ENCODE measurements at regions not wholly inside any gene's neighbourhood (a gene's known extent, or its start where the extent isn't known, plus 50 kb on each side); places are given as distances from the start of the nearest gene placed in this dataset.

DNA sequence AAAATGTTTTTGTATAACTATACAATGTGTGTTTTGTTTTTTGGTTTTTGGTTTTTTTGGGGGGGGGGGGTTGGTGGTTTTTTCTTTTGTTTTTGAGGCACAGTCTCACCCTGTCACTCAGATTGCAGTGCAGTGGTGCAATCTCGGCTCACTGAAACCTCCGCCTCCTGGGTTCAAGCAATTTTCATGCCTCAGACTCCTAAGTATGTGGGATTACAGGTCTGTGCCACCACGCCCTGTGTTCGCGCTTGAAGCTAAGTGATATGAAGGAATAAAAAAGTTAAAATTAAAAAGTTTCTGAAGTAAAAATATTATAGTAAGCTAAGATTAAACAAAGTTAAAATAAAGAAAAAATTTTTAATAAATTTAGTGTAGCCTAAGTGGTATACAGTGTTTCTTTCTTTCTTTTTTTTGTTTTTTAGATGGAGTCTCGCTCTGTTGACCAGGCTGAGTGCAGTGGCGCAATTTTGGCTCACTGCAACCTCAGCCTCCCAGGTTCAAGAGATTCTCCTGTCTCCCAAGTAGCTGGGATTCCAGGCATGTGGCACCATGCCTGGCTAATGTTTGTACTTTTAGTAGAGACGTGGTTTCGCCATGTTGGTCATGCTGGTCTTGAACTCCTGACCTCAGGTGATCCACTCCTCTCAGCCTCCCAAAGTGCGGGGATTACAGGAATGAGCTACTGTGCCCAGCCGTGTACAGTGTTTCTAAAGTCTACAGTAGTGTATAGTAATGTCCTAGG, 53.9 kb upstream of the TEX55 start:
- H3K36me3 ChIP-seq (ENCODE audit: control insufficient read depth in 2 of 3, insufficient read depth in 3 of 3, low read length in 3 of 3): no peaks in the 10 kb centered on the region
- ATAC-seq: no peak

DNA sequence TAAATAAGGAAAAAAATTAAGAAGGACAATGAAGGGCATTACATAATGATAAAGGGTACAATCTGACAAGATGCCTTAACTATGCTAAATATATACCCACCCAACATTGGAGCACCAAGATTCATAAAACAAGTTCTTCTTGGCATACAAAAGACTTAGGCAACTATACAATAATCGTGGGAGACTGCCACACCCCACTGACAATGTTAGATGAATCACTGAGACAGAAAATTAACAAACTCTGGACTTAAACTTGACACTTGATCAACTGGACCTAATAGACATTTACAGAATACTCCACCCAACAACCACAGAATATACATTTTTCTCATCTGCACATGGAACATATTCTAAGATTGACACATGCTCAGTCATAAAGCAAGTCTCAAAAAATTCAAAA, 53.2 kb upstream of the IGSF11 start:
- H3K27me3 ChIP-seq (ENCODE audit: control insufficient read depth in 2 of 2, insufficient read depth in 2 of 2, low read length in 2 of 2): no peaks in the 10 kb centered on the region
- H3K27ac ChIP-seq (ENCODE audit: low read depth, low read length): no peak overlapping the region
- H3K4me3 Mint-ChIP-seq: no peak overlapping the region
- no peaks in the 10 kb centered on the region for H3K4me1 Mint-ChIP-seq
- ChIA-PET POLR2A (interaction anchor here (0.6 kb wide), 1 partner anchor 202 kb away, joined by 3 read pairs; no protein-coding TSS in a partner anchor), CTCF (interaction anchor here (3.5 kb wide), 1 partner anchor 204 kb away, joined by 23 read pairs; no protein-coding TSS in a partner anchor)
- no peak overlapping the region for H3K4me3 ChIP-seq (ENCODE audit: low read length)
- H3K4me1 ChIP-seq (ENCODE audit: control insufficient read depth in 2 of 2, insufficient read depth in 2 of 2, low read length in 2 of 2): no peaks in the 10 kb centered on the region
- H3K36me3 Mint-ChIP-seq: peaks cover 0 to 5% (median 0%) of the 10 kb centered on the region in 5 donors
- H3K36me3 ChIP-seq (ENCODE audit: control insufficient read depth in 2 of 3, insufficient read depth in 3 of 3, low read length in 3 of 3): no peaks in the 10 kb centered on the region
- peaks cover 0 to 18% (median 9%) of the 10 kb centered on the region in 5 donors for H3K27me3 Mint-ChIP-seq
- no peaks in the 10 kb centered on the region for H3K9me3 Mint-ChIP-seq
- DNase-seq (no peak), ATAC-seq (no peak)
- intact Hi-C loops (cut with micrococcal nuclease): no loop called here
- H3K27ac Mint-ChIP-seq: no peak overlapping the region
- no peaks in the 10 kb centered on the region for H3K9me3 ChIP-seq (ENCODE audit: control insufficient read depth in 2 of 3, low read length in 3 of 3)

More for the DNA sequence above, 53.9 kb upstream of the TEX55 start:
- no peak overlapping the region for H3K27ac Mint-ChIP-seq
- no peaks in the 10 kb centered on the region for H3K9me3 Mint-ChIP-seq
- Histone ChIP-seq H3K27me3 (ENCODE audit: control insufficient read depth in 2 of 2, insufficient read depth in 2 of 2, low read length in 2 of 2) (no peaks in the 10 kb centered on the region), H3K4me1 (ENCODE audit: control insufficient read depth in 2 of 2, insufficient read depth in 2 of 2, low read length in 2 of 2) (no peaks in the 10 kb centered on the region), H3K4me3 (ENCODE audit: low read length) (no peak overlapping the region), H3K9me3 (ENCODE audit: control insufficient read depth in 2 of 3, low read length in 3 of 3) (no peaks in the 10 kb centered on the region), H3K27ac (ENCODE audit: low read depth, low read length) (no peak overlapping the region)
- no peak overlapping the region for H3K4me3 Mint-ChIP-seq
- peaks cover 0 to 11% (median 4%) of the 10 kb centered on the region in 5 donors for H3K27me3 Mint-ChIP-seq
- H3K4me1 Mint-ChIP-seq: peaks cover 0 to 1% (median 0%) of the 10 kb centered on the region in 7 donors
- CTCF ChIA-PET: interaction anchor here (0.6 to 1.2 kb wide), 6 partner anchors 40 to 210 kb away, joined by 3 to 4 read pairs (median 3); no protein-coding TSS in a partner anchor
- no peak for DNase-seq
- no peaks in the 10 kb centered on the region for H3K36me3 Mint-ChIP-seq
- POLR2A ChIA-PET: no interaction called here
- intact Hi-C loops (cut with micrococcal nuclease): no loop called here

DNA sequence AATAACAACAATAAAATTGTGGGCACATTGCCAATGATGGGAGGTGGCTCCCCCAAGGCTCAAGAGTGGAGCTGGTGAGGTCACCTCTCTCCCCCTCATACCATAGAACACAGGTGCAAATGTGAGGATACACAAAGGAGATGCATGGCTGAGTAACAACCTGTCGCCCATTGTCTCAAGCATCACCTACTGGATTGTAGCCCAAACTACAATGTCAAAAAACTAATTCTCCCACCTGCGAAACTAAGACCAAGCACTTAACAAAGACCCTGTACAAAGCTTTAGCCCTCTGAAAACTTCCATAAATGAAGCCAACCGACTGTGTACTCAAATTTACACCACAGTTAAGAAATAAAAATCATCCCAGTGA, 50.4 kb upstream of the IGSF11 start:
- no peak overlapping the region for H3K4me3 Mint-ChIP-seq
- peaks cover 0 to 5% (median 0%) of the 10 kb centered on the region in 5 donors for H3K36me3 Mint-ChIP-seq
- DNase-seq: no peak
- ChIA-PET CTCF (interaction anchor here (1.9 to 2.7 kb wide), 2 partner anchors 10 to 201 kb away, joined by 5 to 9 read pairs; no protein-coding TSS in a partner anchor), POLR2A (interaction anchor here (0.6 kb wide), 1 partner anchor 43 kb away, joined by 4 read pairs; no protein-coding TSS in a partner anchor)
- intact Hi-C loops (cut with micrococcal nuclease): no loop called here
- ATAC-seq: no peak
- Histone ChIP-seq H3K27me3 (ENCODE audit: control insufficient read depth in 2 of 2, insufficient read depth in 2 of 2, low read length in 2 of 2) (no peaks in the 10 kb centered on the region), H3K4me3 (ENCODE audit: low read length) (no peak overlapping the region), H3K27ac (ENCODE audit: low read depth, low read length) (no peak overlapping the region), H3K9me3 (ENCODE audit: control insufficient read depth in 2 of 3, low read length in 3 of 3) (no peaks in the 10 kb centered on the region), H3K4me1 (ENCODE audit: control insufficient read depth in 2 of 2, insufficient read depth in 2 of 2, low read length in 2 of 2) (no peaks in the 10 kb centered on the region), H3K36me3 (ENCODE audit: control insufficient read depth in 2 of 3, insufficient read depth in 3 of 3, low read length in 3 of 3) (no peaks in the 10 kb centered on the region)
- no peaks in the 10 kb centered on the region for H3K9me3 Mint-ChIP-seq
- H3K27me3 Mint-ChIP-seq: peaks cover 0 to 18% (median 9%) of the 10 kb centered on the region in 5 donors
- no peaks in the 10 kb centered on the region for H3K4me1 Mint-ChIP-seq
- H3K27ac Mint-ChIP-seq: no peak overlapping the region

- no peak for ATAC-seq
- no peak overlapping the region for H3K4me3 ChIP-seq (ENCODE audit: low read length)
- ChIA-PET POLR2A (interaction anchor here (0.6 kb wide), 1 partner anchor 43 kb away, joined by 4 read pairs; no protein-coding TSS in a partner anchor), CTCF (interaction anchor here (2.7 kb wide), 1 partner anchor 201 kb away, joined by 9 read pairs; no protein-coding TSS in a partner anchor)
- peaks cover 0 to 18% (median 9%) of the 10 kb centered on the region in 5 donors for H3K27me3 Mint-ChIP-seq
- H3K4me1 Mint-ChIP-seq: no peaks in the 10 kb centered on the region
- no peak for DNase-seq
- H3K27ac ChIP-seq (ENCODE audit: low read depth, low read length): no peak overlapping the region
- peaks cover 0 to 5% (median 0%) of the 10 kb centered on the region in 5 donors for H3K36me3 Mint-ChIP-seq
- no peaks in the 10 kb centered on the region for H3K4me1 ChIP-seq (ENCODE audit: control insufficient read depth in 2 of 2, insufficient read depth in 2 of 2, low read length in 2 of 2)
- no peaks in the 10 kb centered on the region for H3K36me3 ChIP-seq (ENCODE audit: control insufficient read depth in 2 of 3, insufficient read depth in 3 of 3, low read length in 3 of 3)
- H3K27ac Mint-ChIP-seq: no peak overlapping the region
- H3K4me3 Mint-ChIP-seq: no peak overlapping the region
- H3K9me3 ChIP-seq (ENCODE audit: control insufficient read depth in 2 of 3, low read length in 3 of 3): no peaks in the 10 kb centered on the region
- H3K9me3 Mint-ChIP-seq: no peaks in the 10 kb centered on the region
- H3K27me3 ChIP-seq (ENCODE audit: control insufficient read depth in 2 of 2, insufficient read depth in 2 of 2, low read length in 2 of 2): no peaks in the 10 kb centered on the region
- intact Hi-C loops (cut with micrococcal nuclease): no loop called here
Observed at GRCh38 chr3:119084371-119085069, 49.9 kb upstream of the IGSF11 start.
